Parathyroid adenoma (tissue), 2 donors: ENCODE measurements at regions not wholly inside any gene's neighbourhood (a gene's known extent, or its start where the extent isn't known, plus 50 kb on each side); places are given as distances from the start of the nearest gene placed in this dataset.
"Not testable (repeated sequence)": the region's sequence is repeated elsewhere in the genome, so short reads cannot be mapped to it uniquely, and the experiment has no call there.

Experiments
- H2AFZ ChIP-seq: fragments of 300-600 bp; sonication (generic); one replicate; pipeline ENCODE4 v1.7.0; 2017; ENCODE audit warnings: antibody characterized with exemption, mild to moderate bottlenecking
- H3K27ac ChIP-seq: fragments of 300-600 bp; sonication (generic); one replicate; pipeline ENCODE4 v1.7.0; 2017
- H3K27me3 ChIP-seq: fragments of 300-600 bp; sonication (generic); one replicate; pipeline ENCODE4 v1.7.0; 2017; ENCODE audit warnings: low read length; ENCODE audit not compliant: control insufficient read depth, insufficient read depth
- H3K36me3 ChIP-seq: fragments of 300-600 bp; sonication (generic); one replicate; pipeline ENCODE4 v1.7.0; 2017; ENCODE audit warnings: low read length; ENCODE audit not compliant: control insufficient read depth, insufficient read depth
- H3K4me1 ChIP-seq: fragments of 300-600 bp; sonication (generic); one replicate; pipeline ENCODE4 v1.7.0; 2017; ENCODE audit warnings: control low read depth
- H3K4me2 ChIP-seq: fragments of 300-600 bp; sonication (generic); one replicate; pipeline ENCODE4 v1.7.0; 2017; ENCODE audit warnings: low read length
- H3K4me3 ChIP-seq: fragments of 300-600 bp; sonication (generic); one replicate; pipeline ENCODE4 v1.7.0; 2017; ENCODE audit warnings: low read depth, low read length
- H3K79me2 ChIP-seq: fragments of 300-600 bp; sonication (generic); one replicate; pipeline ENCODE4 v1.7.0; 2017; ENCODE audit warnings: control low read depth
- H3K9ac ChIP-seq: fragments of 300-600 bp; sonication (generic); one replicate; pipeline ENCODE4 v1.7.0; 2017; ENCODE audit warnings: mild to moderate bottlenecking
- H3K9me3 ChIP-seq: fragments of 300-600 bp; sonication (generic); one replicate; pipeline ENCODE4 v1.7.0; 2017; ENCODE audit warnings: low read length; ENCODE audit not compliant: control insufficient read depth
- TF ChIP-seq, protein P1 (sequence below): fragments of 300-600 bp; sonication (generic); IDR thresholded peaks from one replicate; pipeline ENCODE4 v1.7.0; 2017; ENCODE audit warnings: antibody characterized with exemption, mild to moderate bottlenecking
- donor health status: primary hyperparathyroidism.

GRCh38 chr5:156051972-156052371 is 275.0 kb upstream of the SGCD start:
- no peaks in the 10 kb centered on the region for H3K27me3 ChIP-seq
- no peak overlapping the region for H3K27ac ChIP-seq
- H3K79me2 ChIP-seq, result peaks cover 7% of the 10 kb centered on the region
- no peak overlapping the region for H3K9ac ChIP-seq
- no peak overlapping the region for H3K4me2 ChIP-seq
- no peaks in the 10 kb centered on the region for H3K4me1 ChIP-seq
- TF ChIP-seq, protein P1, sequence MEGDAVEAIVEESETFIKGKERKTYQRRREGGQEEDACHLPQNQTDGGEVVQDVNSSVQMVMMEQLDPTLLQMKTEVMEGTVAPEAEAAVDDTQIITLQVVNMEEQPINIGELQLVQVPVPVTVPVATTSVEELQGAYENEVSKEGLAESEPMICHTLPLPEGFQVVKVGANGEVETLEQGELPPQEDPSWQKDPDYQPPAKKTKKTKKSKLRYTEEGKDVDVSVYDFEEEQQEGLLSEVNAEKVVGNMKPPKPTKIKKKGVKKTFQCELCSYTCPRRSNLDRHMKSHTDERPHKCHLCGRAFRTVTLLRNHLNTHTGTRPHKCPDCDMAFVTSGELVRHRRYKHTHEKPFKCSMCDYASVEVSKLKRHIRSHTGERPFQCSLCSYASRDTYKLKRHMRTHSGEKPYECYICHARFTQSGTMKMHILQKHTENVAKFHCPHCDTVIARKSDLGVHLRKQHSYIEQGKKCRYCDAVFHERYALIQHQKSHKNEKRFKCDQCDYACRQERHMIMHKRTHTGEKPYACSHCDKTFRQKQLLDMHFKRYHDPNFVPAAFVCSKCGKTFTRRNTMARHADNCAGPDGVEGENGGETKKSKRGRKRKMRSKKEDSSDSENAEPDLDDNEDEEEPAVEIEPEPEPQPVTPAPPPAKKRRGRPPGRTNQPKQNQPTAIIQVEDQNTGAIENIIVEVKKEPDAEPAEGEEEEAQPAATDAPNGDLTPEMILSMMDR, result no peak
- H3K36me3 ChIP-seq, result no peaks in the 10 kb centered on the region
- H2AFZ ChIP-seq, result no peak overlapping the region
- no peaks in the 10 kb centered on the region for H3K9me3 ChIP-seq
- H3K4me3 ChIP-seq, result no peak overlapping the region

GRCh38 chr5:156052656-156053055 is 274.3 kb upstream of the SGCD start:
- H3K27ac ChIP-seq, result no peak overlapping the region
- no peaks in the 10 kb centered on the region for H3K27me3 ChIP-seq
- H3K4me1 ChIP-seq, result no peaks in the 10 kb centered on the region
- TF ChIP-seq, protein P1, result no peak
- no peaks in the 10 kb centered on the region for H3K36me3 ChIP-seq
- no peak overlapping the region for H3K9ac ChIP-seq
- no peak overlapping the region for H3K4me3 ChIP-seq
- peaks cover 7% of the 10 kb centered on the region for H3K79me2 ChIP-seq
- no peaks in the 10 kb centered on the region for H3K9me3 ChIP-seq
- H2AFZ ChIP-seq, result no peak overlapping the region
- no peak overlapping the region for H3K4me2 ChIP-seq

- peaks cover 7% of the 10 kb centered on the region for H3K79me2 ChIP-seq
- no peak overlapping the region for H3K4me2 ChIP-seq
- no peaks in the 10 kb centered on the region for H3K36me3 ChIP-seq
- H3K4me1 ChIP-seq, result no peaks in the 10 kb centered on the region
- no peak overlapping the region for H3K9ac ChIP-seq
- TF ChIP-seq, protein P1, result no peak
- H3K27me3 ChIP-seq, result no peaks in the 10 kb centered on the region
- no peaks in the 10 kb centered on the region for H3K9me3 ChIP-seq
- no peak overlapping the region for H3K4me3 ChIP-seq
- no peak overlapping the region for H2AFZ ChIP-seq
- no peak overlapping the region for H3K27ac ChIP-seq
Observed at GRCh38 chr5:156053056-156053455, 273.9 kb upstream of the SGCD start.

DNA sequence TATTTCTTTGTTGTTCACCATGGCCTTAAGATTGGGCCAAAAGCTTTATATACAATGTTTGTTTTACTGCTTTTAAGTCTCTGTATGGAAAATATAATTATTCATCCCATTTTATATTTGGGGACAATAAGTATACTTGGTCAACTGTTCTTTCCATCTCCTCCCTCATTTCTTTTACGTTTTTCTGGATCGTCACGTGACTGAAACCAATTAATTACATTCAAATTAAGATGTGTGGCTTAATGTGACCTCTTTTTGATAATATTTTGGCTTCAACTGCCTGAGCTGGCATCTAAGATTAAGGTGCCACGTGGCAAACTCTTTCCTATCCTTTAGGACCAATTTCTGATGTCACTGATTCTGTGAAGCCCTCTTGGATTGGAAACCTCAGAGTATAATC is 250.1 kb upstream of the SGCD start:
- no peak overlapping the region for H2AFZ ChIP-seq
- no peaks in the 10 kb centered on the region for H3K36me3 ChIP-seq
- H3K4me1 ChIP-seq, result no peaks in the 10 kb centered on the region
- H3K9me3 ChIP-seq, result no peaks in the 10 kb centered on the region
- H3K27ac ChIP-seq, result no peak overlapping the region
- H3K79me2 ChIP-seq, result peaks cover 19% of the 10 kb centered on the region
- H3K4me3 ChIP-seq, result no peak overlapping the region
- TF ChIP-seq, protein P1, result no peak
- no peaks in the 10 kb centered on the region for H3K27me3 ChIP-seq
- no peak overlapping the region for H3K9ac ChIP-seq
- no peak overlapping the region for H3K4me2 ChIP-seq

- Histone ChIP-seq H3K27ac (no peak overlapping the region), H3K79me2 (peaks cover 9% of the 10 kb centered on the region), H2AFZ (no peak overlapping the region), H3K9ac (no peak overlapping the region), H3K4me3 (no peak overlapping the region), H3K4me1 (no peaks in the 10 kb centered on the region), H3K4me2 (no peak overlapping the region), H3K27me3 (no peaks in the 10 kb centered on the region), H3K9me3 (no peaks in the 10 kb centered on the region), H3K36me3 (no peaks in the 10 kb centered on the region)
- TF ChIP-seq, protein P1, result no peak
Observed at GRCh38 chr5:156087577-156088110, 239.3 kb upstream of the SGCD start.

- not testable (repeated sequence) for H3K36me3 ChIP-seq, H3K27me3 ChIP-seq, H3K27ac ChIP-seq, H3K9me3 ChIP-seq, H3K9ac ChIP-seq, H2AFZ ChIP-seq, H3K4me3 ChIP-seq, H3K79me2 ChIP-seq, H3K4me1 ChIP-seq, H3K4me2 ChIP-seq
Observed at GRCh38 chr5:156089955-156090940, 236.7 kb upstream of the SGCD start.
